ENCODE measurements at regions not wholly inside any gene's neighbourhood (a gene's known extent, or its start where the extent isn't known, plus 50 kb on each side); places are given as distances from the start of the nearest gene placed in this dataset.

GRCh38 chr18:29664278-29665036, 1378.1 kb downstream of the DSC3 start:
- no peak for DNase-seq (ENCODE audit: low spot score)

GRCh38 chr18:29661924-29662323, 1380.6 kb downstream of the DSC3 start:
- no peak for DNase-seq (ENCODE audit: low spot score)

- DNase-seq (ENCODE audit: low spot score) = no peak
Observed at GRCh38 chr18:29660777-29661176, 1381.8 kb downstream of the DSC3 start.

GRCh38 chr18:29653671-29654215, 1388.8 kb downstream of the DSC3 start:
- no peak for DNase-seq (ENCODE audit: low spot score)

- DNase-seq (ENCODE audit: low spot score) = no peak
Observed at GRCh38 chr18:29652797-29653196, 1389.7 kb downstream of the DSC3 start.

- DNase-seq (ENCODE audit: low spot score) = no peak
Observed at GRCh38 chr18:29651122-29651680, 1391.3 kb downstream of the DSC3 start.

GRCh38 chr18:29648891-29649290, 1393.7 kb downstream of the DSC3 start:
- no peak for DNase-seq (ENCODE audit: low spot score)

GRCh38 chr18:29647700-29648099, 1394.8 kb downstream of the DSC3 start:
- no peak for DNase-seq (ENCODE audit: low spot score)

- no peak for DNase-seq (ENCODE audit: low spot score)
Observed at GRCh38 chr18:29644276-29644675, 1398.3 kb downstream of the DSC3 start.

- DNase-seq (ENCODE audit: low spot score) = no peak
Observed at GRCh38 chr18:29629493-29630036, 1413.0 kb downstream of the DSC3 start.

GRCh38 chr18:29626094-29626493, 1416.4 kb downstream of the DSC3 start:
- no peak for DNase-seq (ENCODE audit: low spot score)

- no peak for DNase-seq (ENCODE audit: low spot score)
Observed at GRCh38 chr18:29616867-29617266, 1425.7 kb downstream of the DSC3 start.

- no peak for DNase-seq (ENCODE audit: low spot score)
Observed at GRCh38 chr18:29608982-29609381, 1432.1 kb upstream of the CDH2 start.

- DNase-seq (ENCODE audit: low spot score) = no peak
Observed at GRCh38 chr18:29605365-29605764, 1428.4 kb upstream of the CDH2 start.

- no peak for DNase-seq (ENCODE audit: low spot score)
Observed at GRCh38 chr18:29596959-29597358, 1420.0 kb upstream of the CDH2 start.

- DNase-seq (ENCODE audit: low spot score) = no peak
Observed at GRCh38 chr18:29594493-29594892, 1417.6 kb upstream of the CDH2 start.

- no peak for DNase-seq (ENCODE audit: low spot score)
Observed at GRCh38 chr18:29588446-29589100, 1411.6 kb upstream of the CDH2 start.

- DNase-seq (ENCODE audit: low spot score) = no peak
Observed at GRCh38 chr18:29586210-29586609, 1409.3 kb upstream of the CDH2 start.

GRCh38 chr18:29560270-29560669, 1383.3 kb upstream of the CDH2 start:
- no peak for DNase-seq (ENCODE audit: low spot score)

GRCh38 chr18:29556070-29556469, 1379.1 kb upstream of the CDH2 start:
- no peak for DNase-seq (ENCODE audit: low spot score)

- DNase-seq (ENCODE audit: low spot score) = no peak
Observed at GRCh38 chr18:29549759-29550158, 1372.8 kb upstream of the CDH2 start.

GRCh38 chr18:29547626-29548025, 1370.7 kb upstream of the CDH2 start:
- no peak for DNase-seq (ENCODE audit: low spot score)

- DNase-seq (ENCODE audit: low spot score) = no peak
Observed at GRCh38 chr18:29540548-29540947, 1363.6 kb upstream of the CDH2 start.
